Astrocyte (in vitro differentiated cells and primary cell): ENCODE measurements at regions not wholly inside any gene's neighbourhood (a gene's known extent, or its start where the extent isn't known, plus 50 kb on each side); places are given as distances from the start of the nearest gene placed in this dataset.

Experiments
- DNase-seq: peaks from one replicate; pipeline ENCODE4 v3.0.0-alpha.2; 2010; ENCODE audit warnings: low read depth
- FAIRE-seq: peaks from 2 replicates; lab custom pipeline; 2011; peaks lifted over from hg19 to GRCh38; lab: Jason Lieb, UNC
- H2AFZ ChIP-seq: 2 replicates; pipeline ENCODE4 v1.6.0; 2012; ENCODE audit warnings: low read depth, low read length, inconsistent platforms
- H3K27ac ChIP-seq: 2 replicates; pipeline ENCODE4 v1.5.1; 2011; ENCODE audit warnings: low read depth, low read length, inconsistent platforms
- H3K27me3 ChIP-seq: 2 replicates; pipeline ENCODE4 v1.6.0; 2011; ENCODE audit warnings: low read length, inconsistent platforms; ENCODE audit not compliant: insufficient read depth
- H3K36me3 ChIP-seq: 2 replicates; pipeline ENCODE4 v1.5.1; 2011; ENCODE audit warnings: low read length, inconsistent platforms; ENCODE audit not compliant: insufficient read depth
- H3K4me1 ChIP-seq: 2 replicates; pipeline ENCODE4 v1.5.1; 2011; ENCODE audit warnings: low read length, inconsistent platforms; ENCODE audit not compliant: insufficient read depth
- H3K4me2 ChIP-seq: 2 replicates; pipeline ENCODE4 v1.6.0; 2012; ENCODE audit warnings: low read length, inconsistent platforms
- H3K4me3 ChIP-seq: 2 replicates; pipeline ENCODE4 v1.5.1; 2011; ENCODE audit warnings: low read depth, mild to moderate bottlenecking, low read length, inconsistent platforms; ENCODE audit not compliant: insufficient read depth
- H3K79me2 ChIP-seq: 2 replicates; pipeline ENCODE4 v1.6.0; 2012; ENCODE audit warnings: mild to moderate bottlenecking, low read length, inconsistent platforms; ENCODE audit not compliant: insufficient read depth
- H3K9ac ChIP-seq: 2 replicates; pipeline ENCODE4 v1.6.0; 2012; ENCODE audit warnings: mild to moderate bottlenecking, low read length, inconsistent platforms
- H3K9me3 ChIP-seq: 2 replicates; pipeline ENCODE4 v1.5.1; 2012; ENCODE audit warnings: low read depth, mild to moderate bottlenecking, low read length, inconsistent platforms; ENCODE audit not compliant: insufficient read depth
- H4K20me1 ChIP-seq: 2 replicates; pipeline ENCODE4 v1.6.0; 2012; ENCODE audit warnings: low read length, inconsistent platforms; ENCODE audit not compliant: insufficient read depth
- H3K27ac Mint-ChIP-seq: one replicate; pipeline ENCODE4 v1.8.0; 2021; ENCODE audit warnings: mild to moderate bottlenecking, mixed read lengths; ENCODE audit not compliant: unreplicated experiment
- H3K27me3 Mint-ChIP-seq: one replicate; pipeline ENCODE4 v1.8.0; 2021; ENCODE audit warnings: low read depth, mixed read lengths; ENCODE audit not compliant: unreplicated experiment
- H3K36me3 Mint-ChIP-seq: one replicate; pipeline ENCODE4 v1.8.0; 2021; ENCODE audit warnings: low read depth, mixed read lengths; ENCODE audit not compliant: unreplicated experiment
- H3K4me1 Mint-ChIP-seq: one replicate; pipeline ENCODE4 v1.8.0; 2021; ENCODE audit warnings: low read depth, mixed read lengths; ENCODE audit not compliant: unreplicated experiment
- H3K4me3 Mint-ChIP-seq: one replicate; pipeline ENCODE4 v1.8.0; 2021; ENCODE audit warnings: mild to moderate bottlenecking, moderate library complexity, mixed read lengths; ENCODE audit not compliant: unreplicated experiment
- H3K9me3 Mint-ChIP-seq: one replicate; pipeline ENCODE4 v1.8.0; 2021; ENCODE audit warnings: mild to moderate bottlenecking, mixed read lengths; ENCODE audit not compliant: unreplicated experiment
- CTCF ChIP-seq: IDR thresholded peaks from 2 replicates; pipeline ENCODE4 v1.5.1; 2011; ENCODE audit warnings: low read depth, mild to moderate bottlenecking, inconsistent platforms, low read length, moderate library complexity; ENCODE audit not compliant: insufficient read depth
- EZH2 ChIP-seq: IDR thresholded peaks from 2 replicates; pipeline ENCODE4 v1.6.1; 2012; ENCODE audit warnings: mild to moderate bottlenecking, low read length, inconsistent platforms; ENCODE audit not compliant: insufficient read depth

- Histone ChIP-seq H3K36me3 (no peaks in the 10 kb centered on the region), H4K20me1 (no peaks in the 10 kb centered on the region), H3K4me3 (no peak overlapping the region), H2AFZ (no peak overlapping the region), H3K79me2 (no peaks in the 10 kb centered on the region), H3K9me3 (no peaks in the 10 kb centered on the region), H3K9ac (no peak overlapping the region), H3K27me3 (no peaks in the 10 kb centered on the region), H3K27ac (no peak overlapping the region), H3K4me1 (no peaks in the 10 kb centered on the region), H3K4me2 (no peak overlapping the region)
- H3K36me3 Mint-ChIP-seq = no peaks in the 10 kb centered on the region
- H3K4me3 Mint-ChIP-seq = no peak overlapping the region
- no peaks in the 10 kb centered on the region for H3K9me3 Mint-ChIP-seq
- peaks cover 47% of the 10 kb centered on the region for H3K27me3 Mint-ChIP-seq
- FAIRE-seq = no peak
- DNase-seq = no peak
- H3K4me1 Mint-ChIP-seq = peaks cover 5% of the 10 kb centered on the region
- H3K27ac Mint-ChIP-seq = no peak overlapping the region
- TF ChIP-seq EZH2 (no peak), CTCF (no peak)
These were observed 371.3 kb upstream of the MYT1L start for GRCh38 chr2:2702385-2702784.

GRCh38 chr2:2701813-2702212 lies 370.7 kb upstream of the MYT1L start:
- TF ChIP-seq EZH2 (no peak), CTCF (no peak)
- DNase-seq (no peak), FAIRE-seq (no peak)
- peaks cover 42% of the 10 kb centered on the region for H3K27me3 Mint-ChIP-seq
- Histone ChIP-seq H3K4me3 (no peak overlapping the region), H3K36me3 (no peaks in the 10 kb centered on the region), H3K4me2 (no peak overlapping the region), H2AFZ (no peak overlapping the region), H3K27me3 (no peaks in the 10 kb centered on the region), H3K79me2 (no peaks in the 10 kb centered on the region), H4K20me1 (no peaks in the 10 kb centered on the region), H3K4me1 (no peaks in the 10 kb centered on the region), H3K27ac (no peak overlapping the region), H3K9me3 (no peaks in the 10 kb centered on the region), H3K9ac (no peak overlapping the region)
- H3K27ac Mint-ChIP-seq = no peak overlapping the region
- H3K36me3 Mint-ChIP-seq = no peaks in the 10 kb centered on the region
- no peak overlapping the region for H3K4me3 Mint-ChIP-seq
- no peaks in the 10 kb centered on the region for H3K9me3 Mint-ChIP-seq
- H3K4me1 Mint-ChIP-seq = peaks cover 5% of the 10 kb centered on the region

GRCh38 chr2:2701176-2701781 lies 370.2 kb upstream of the MYT1L start:
- DNase-seq (no peak), FAIRE-seq (no peak)
- Mint-ChIP-seq H3K27ac (no peak overlapping the region), H3K36me3 (no peaks in the 10 kb centered on the region), H3K4me3 (no peak overlapping the region), H3K9me3 (no peaks in the 10 kb centered on the region), H3K4me1 (peaks cover 4% of the 10 kb centered on the region), H3K27me3 (peaks cover 41% of the 10 kb centered on the region)
- H3K4me2 ChIP-seq = no peak overlapping the region
- H4K20me1 ChIP-seq = no peaks in the 10 kb centered on the region
- no peaks in the 10 kb centered on the region for H3K9me3 ChIP-seq
- H2AFZ ChIP-seq = no peak overlapping the region
- no peak overlapping the region for H3K4me3 ChIP-seq
- no peaks in the 10 kb centered on the region for H3K4me1 ChIP-seq
- TF ChIP-seq CTCF (no peak), EZH2 (no peak)
- no peaks in the 10 kb centered on the region for H3K36me3 ChIP-seq
- no peak overlapping the region for H3K9ac ChIP-seq
- no peaks in the 10 kb centered on the region for H3K79me2 ChIP-seq
- no peaks in the 10 kb centered on the region for H3K27me3 ChIP-seq
- H3K27ac ChIP-seq = no peak overlapping the region
